GM23338 (cell line): ENCODE measurements at regions not wholly inside any gene's neighbourhood (a gene's known extent, or its start where the extent isn't known, plus 50 kb on each side); places are given as distances from the start of the nearest gene placed in this dataset.

Experiments used
- EZH2 ChIP-seq: fragments of 200-600 bp; sonication (generic); IDR thresholded peaks from one replicate; pipeline ENCODE4 v1.8.0; 2017; ENCODE audit warnings: antibody characterized with exemption, mild to moderate bottlenecking, low read depth; ENCODE audit not compliant: unreplicated experiment
- TF ChIP-seq, protein P1 (sequence below), 2 experiments: fragments of 200-600 bp in 1 of 2; sonication (generic) in 1 of 2; conservative IDR thresholded peaks; 2 replicates each; pipeline versions ENCODE4 v1.5.1 to v1.6.1; 2016 to 2017; ENCODE audit warnings: antibody characterized with exemption in 2 of 2, low read depth in 2 of 2, mild to moderate bottlenecking in 2 of 2, moderate library complexity in 1 of 2
- TF ChIP-seq, protein P2 (sequence below): IDR thresholded peaks from one replicate; pipeline ENCODE4 v1.6.1; 2018; ENCODE audit warnings: antibody characterized with exemption; ENCODE audit not compliant: unreplicated experiment

DNA sequence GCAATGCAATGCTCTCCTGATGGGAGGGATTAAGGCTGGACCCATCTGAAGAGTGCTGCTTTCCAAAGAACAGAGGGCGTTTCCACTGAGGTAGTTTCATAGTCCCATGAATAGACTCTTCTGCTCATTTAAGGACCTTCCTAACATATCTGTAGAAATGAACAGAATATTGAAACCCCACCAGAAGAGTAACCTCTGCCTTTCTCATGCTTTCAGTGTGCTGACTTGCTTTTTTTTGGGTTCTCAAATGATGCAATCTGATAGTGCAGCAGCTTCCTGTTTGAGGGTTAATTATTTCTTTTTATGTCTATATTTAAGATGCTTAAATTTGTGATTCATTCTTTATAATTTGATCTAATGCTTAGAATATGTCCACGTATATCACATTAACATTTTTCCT is 82.2 kb downstream of the GATA3 start:
- TF ChIP-seq, protein P1, sequence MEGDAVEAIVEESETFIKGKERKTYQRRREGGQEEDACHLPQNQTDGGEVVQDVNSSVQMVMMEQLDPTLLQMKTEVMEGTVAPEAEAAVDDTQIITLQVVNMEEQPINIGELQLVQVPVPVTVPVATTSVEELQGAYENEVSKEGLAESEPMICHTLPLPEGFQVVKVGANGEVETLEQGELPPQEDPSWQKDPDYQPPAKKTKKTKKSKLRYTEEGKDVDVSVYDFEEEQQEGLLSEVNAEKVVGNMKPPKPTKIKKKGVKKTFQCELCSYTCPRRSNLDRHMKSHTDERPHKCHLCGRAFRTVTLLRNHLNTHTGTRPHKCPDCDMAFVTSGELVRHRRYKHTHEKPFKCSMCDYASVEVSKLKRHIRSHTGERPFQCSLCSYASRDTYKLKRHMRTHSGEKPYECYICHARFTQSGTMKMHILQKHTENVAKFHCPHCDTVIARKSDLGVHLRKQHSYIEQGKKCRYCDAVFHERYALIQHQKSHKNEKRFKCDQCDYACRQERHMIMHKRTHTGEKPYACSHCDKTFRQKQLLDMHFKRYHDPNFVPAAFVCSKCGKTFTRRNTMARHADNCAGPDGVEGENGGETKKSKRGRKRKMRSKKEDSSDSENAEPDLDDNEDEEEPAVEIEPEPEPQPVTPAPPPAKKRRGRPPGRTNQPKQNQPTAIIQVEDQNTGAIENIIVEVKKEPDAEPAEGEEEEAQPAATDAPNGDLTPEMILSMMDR (conservative IDR thresholded peaks at IDR 0.05; ENCODE audit: low read depth in 2 of 2): no peak
- TF ChIP-seq, protein P2, sequence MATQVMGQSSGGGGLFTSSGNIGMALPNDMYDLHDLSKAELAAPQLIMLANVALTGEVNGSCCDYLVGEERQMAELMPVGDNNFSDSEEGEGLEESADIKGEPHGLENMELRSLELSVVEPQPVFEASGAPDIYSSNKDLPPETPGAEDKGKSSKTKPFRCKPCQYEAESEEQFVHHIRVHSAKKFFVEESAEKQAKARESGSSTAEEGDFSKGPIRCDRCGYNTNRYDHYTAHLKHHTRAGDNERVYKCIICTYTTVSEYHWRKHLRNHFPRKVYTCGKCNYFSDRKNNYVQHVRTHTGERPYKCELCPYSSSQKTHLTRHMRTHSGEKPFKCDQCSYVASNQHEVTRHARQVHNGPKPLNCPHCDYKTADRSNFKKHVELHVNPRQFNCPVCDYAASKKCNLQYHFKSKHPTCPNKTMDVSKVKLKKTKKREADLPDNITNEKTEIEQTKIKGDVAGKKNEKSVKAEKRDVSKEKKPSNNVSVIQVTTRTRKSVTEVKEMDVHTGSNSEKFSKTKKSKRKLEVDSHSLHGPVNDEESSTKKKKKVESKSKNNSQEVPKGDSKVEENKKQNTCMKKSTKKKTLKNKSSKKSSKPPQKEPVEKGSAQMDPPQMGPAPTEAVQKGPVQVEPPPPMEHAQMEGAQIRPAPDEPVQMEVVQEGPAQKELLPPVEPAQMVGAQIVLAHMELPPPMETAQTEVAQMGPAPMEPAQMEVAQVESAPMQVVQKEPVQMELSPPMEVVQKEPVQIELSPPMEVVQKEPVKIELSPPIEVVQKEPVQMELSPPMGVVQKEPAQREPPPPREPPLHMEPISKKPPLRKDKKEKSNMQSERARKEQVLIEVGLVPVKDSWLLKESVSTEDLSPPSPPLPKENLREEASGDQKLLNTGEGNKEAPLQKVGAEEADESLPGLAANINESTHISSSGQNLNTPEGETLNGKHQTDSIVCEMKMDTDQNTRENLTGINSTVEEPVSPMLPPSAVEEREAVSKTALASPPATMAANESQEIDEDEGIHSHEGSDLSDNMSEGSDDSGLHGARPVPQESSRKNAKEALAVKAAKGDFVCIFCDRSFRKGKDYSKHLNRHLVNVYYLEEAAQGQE: no peak
- no peak for TF ChIP-seq EZH2
